K562 (cell line): ENCODE measurements at regions not wholly inside any gene's neighbourhood (a gene's known extent, or its start where the extent isn't known, plus 50 kb on each side); places are given as distances from the start of the nearest gene placed in this dataset.

ENCODE experiments used
- ATAC-seq: fragments of 200-7000 bp; cut with Tn5 transposase; 3 replicates; pipeline ENCODE4 v1.9.1; 2020; ENCODE audit warnings: moderate library complexity
- BruUV-seq: library from RNA; stranded (reverse); fragments of 400-500 nt; replicated peaks from 2 replicates; lab custom pipeline; 2021; lab: Mats Ljungman, UMichigan
- CTCF ChIA-PET: fragments of 300-600 bp; formaldehyde crosslinking; extraction: SDS; loops from one replicate; lab custom pipeline; 2021; ENCODE audit warnings: low intra/inter-chr PET ratio; lab: Yijun Ruan, JAX
- POLR2A ChIA-PET: fragments of 300-600, 350-650 bp; sonication (Branson Sonifier 250); formaldehyde crosslinking; extraction: SDS; loops from one replicate; lab custom pipeline; 2021; ENCODE audit warnings: antibody characterized with exemption, inconsistent platforms; lab: Yijun Ruan, JAX
- DNase-seq, 4 experiments: peaks; one replicate each; pipeline versions ENCODE4 v3.0.0 to v3.0.0-alpha.2; 2011 to 2018; ENCODE audit warnings: low spot score in 3 of 4, mixed read lengths in 3 of 4; ENCODE audit errors: extremely low read depth in 1 of 4
- FAIRE-seq: peaks from 2 replicates; lab custom pipeline; 2011; peaks lifted over from hg19 to GRCh38; lab: Jason Lieb, UNC
- H2AFZ ChIP-seq: 2 replicates; pipeline ENCODE4 v1.6.0; 2011; ENCODE audit warnings: low read depth, low read length, control low read depth, inconsistent platforms
- H3K27ac ChIP-seq: fragments of 200-600 bp; 3 replicates; pipeline ENCODE4 v1.8.0; 2011; ENCODE audit warnings: low read depth, mild to moderate bottlenecking, control low read depth, inconsistent platforms, low read length, moderate library complexity, mixed read lengths; ENCODE audit errors: extremely low read depth
- H3K27me3 ChIP-seq, 2 experiments: fragments of 300-600 bp in 1 of 2; 2 replicates in 1 of 2; 3 replicates in 1 of 2; pipeline versions ENCODE4 v1.6.0 to v1.8.0; 2011; ENCODE audit warnings: inconsistent platforms in 2 of 2, low read length in 2 of 2, mild to moderate bottlenecking in 1 of 2, mixed read lengths in 1 of 2, moderate library complexity in 1 of 2; ENCODE audit not compliant: control insufficient read depth in 2 of 2, insufficient read depth in 2 of 2
- H3K36me3 ChIP-seq: fragments of 300-600 bp; 3 replicates; pipeline ENCODE4 v1.8.0; 2011; ENCODE audit warnings: mild to moderate bottlenecking, low read length, inconsistent platforms; ENCODE audit not compliant: control insufficient read depth, insufficient read depth
- H3K4me1 ChIP-seq, 2 experiments: fragments of 200-600 bp in 1 of 2; replicated peaks in 1 of 2; 2 replicates in 1 of 2; 3 replicates in 1 of 2; pipeline versions ENCODE4 v1.5.1 to v1.8.0; 2011; ENCODE audit warnings: inconsistent platforms in 2 of 2, low read length in 2 of 2, mild to moderate bottlenecking in 1 of 2, mixed read lengths in 1 of 2, moderate library complexity in 1 of 2; ENCODE audit not compliant: control insufficient read depth in 2 of 2, insufficient read depth in 2 of 2
- H3K4me2 ChIP-seq: 2 replicates; pipeline ENCODE4 v1.6.1; 2011; ENCODE audit warnings: low read length, control low read depth, inconsistent platforms, mixed read lengths; ENCODE audit not compliant: insufficient read depth
- H3K4me3 ChIP-seq: fragments of 200-600 bp; sonication (generic), shearing (Covaris generic); 2 replicates; pipeline ENCODE4 v1.5.1; 2016; ENCODE audit warnings: control low read depth, inconsistent platforms
- H3K79me2 ChIP-seq: fragments of 200-600 bp; 3 replicates; pipeline ENCODE4 v1.8.0; 2011; ENCODE audit warnings: low read length, inconsistent platforms; ENCODE audit not compliant: control insufficient read depth, insufficient read depth
- H3K9ac ChIP-seq, 2 experiments: 2 replicates each; pipeline versions ENCODE4 v1.6.0 to v1.6.1; 2011; ENCODE audit warnings: low read depth in 2 of 2, low read length in 2 of 2, control low read depth in 1 of 2, inconsistent platforms in 1 of 2, mild to moderate bottlenecking in 1 of 2, mixed read lengths in 1 of 2; ENCODE audit not compliant: insufficient read depth in 1 of 2
- H3K9me1 ChIP-seq: one replicate; pipeline ENCODE4 v1.6.0; 2011; ENCODE audit warnings: inconsistent platforms, mild to moderate bottlenecking, low read length, moderate library complexity; ENCODE audit not compliant: control insufficient read depth, insufficient read depth
- H3K9me3 ChIP-seq: replicated peaks from 2 replicates; pipeline ENCODE4 v1.5.1; 2011; ENCODE audit warnings: low read depth, low read length, inconsistent platforms; ENCODE audit not compliant: control insufficient read depth, insufficient read depth
- H4K20me1 ChIP-seq: replicated peaks from 2 replicates; pipeline ENCODE4 v1.6.1; 2011; ENCODE audit warnings: low read length, inconsistent platforms, mixed read lengths; ENCODE audit not compliant: control insufficient read depth, insufficient read depth
- E2F4 ChIP-seq: sonication (generic); formaldehyde crosslinking; IDR thresholded peaks from 2 replicates; pipeline ENCODE4 v1.8.0; 2022; ENCODE audit warnings: mild to moderate bottlenecking, low read depth, missing genetic modification reagents
- KAT7 ChIP-seq: sonication (generic); formaldehyde crosslinking; IDR thresholded peaks from 2 replicates; pipeline ENCODE4 v1.8.0; 2022; ENCODE audit warnings: missing genetic modification reagents, mild to moderate bottlenecking, borderline replicate concordance
- KLF13 ChIP-seq: fragments of 450-650 bp; IDR thresholded peaks from 2 replicates; pipeline ENCODE4 v1.6.1; 2016; ENCODE audit warnings: missing genetic modification characterization, low read depth, mild to moderate bottlenecking, missing compliant biosample characterization, moderate library complexity, borderline replicate concordance
- KLF16 ChIP-seq: IDR thresholded peaks from 2 replicates; pipeline ENCODE4 v1.6.1; 2016; ENCODE audit warnings: antibody characterized with exemption
- MITF ChIP-seq: IDR thresholded peaks from 2 replicates; pipeline ENCODE4 v1.6.1; 2014; ENCODE audit warnings: antibody characterized with exemption
- NELFE ChIP-seq: IDR thresholded peaks from 2 replicates; pipeline ENCODE4 v1.6.1; 2011; ENCODE audit warnings: mild to moderate bottlenecking; ENCODE audit not compliant: insufficient read depth, insufficient read length
- PKNOX1 ChIP-seq: fragments of 450-650 bp; IDR thresholded peaks from 2 replicates; pipeline ENCODE4 v1.6.1; 2016
- REST ChIP-seq, 2 experiments: fragments of 450-650 bp; formaldehyde crosslinking in 1 of 2; IDR thresholded peaks; 2 replicates each; pipeline versions ENCODE4 v1.4.0 to v1.6.1; 2014 to 2020; ENCODE audit warnings: mild to moderate bottlenecking in 2 of 2, borderline replicate concordance in 1 of 2, low read depth in 1 of 2
- ZKSCAN1 ChIP-seq: fragments of 150-350 bp; IDR thresholded peaks from 2 replicates; pipeline ENCODE4 v1.6.1; 2016; ENCODE audit warnings: low read depth, low read length
- ZNF41 ChIP-seq: fragments of 250-450 bp; sonication (Bioruptor Pico); conservative IDR thresholded peaks from 2 replicates; pipeline ENCODE4 v1.4.0; 2020; ENCODE audit warnings: mild to moderate bottlenecking
- WGBS: fragments of 100-300 bp; shearing (Covaris generic); methylation state at CpG from one replicate; pipeline ENCODE4 v1.1.6; 2016; ENCODE audit warnings: low coverage, mixed read lengths; ENCODE audit not compliant: insufficient coverage; ENCODE audit errors: missing lambda C conversion rate; 5-methylcytosine and 5-hydroxymethylcytosine counted together
- in situ Hi-C: fragments of 300-500 bp; cut with MboI; formaldehyde crosslinking; loops from 4 replicates; pipeline ENCODE4 v1.15.0; 2018; ENCODE audit warnings: inconsistent platforms, mixed read lengths
- intact Hi-C: fragments of 100-400 bp; cut with micrococcal nuclease; formaldehyde crosslinking; loops from 2 replicates; pipeline ENCODE4 v1.14.2; 2022

GRCh38 chr1:201650623-201650933 is 111.7 kb downstream of the NAV1 start:
- CTCF ChIA-PET = no interaction called here
- Histone ChIP-seq H2AFZ (peak overlapping the region; percentile 79), H3K9ac (peak overlapping the region; percentile 24 to 84; a peak in 2 of 4 replicates), H3K4me3 (peak overlapping the region; percentile 42), H3K9me3 (no peaks in the 10 kb centered on the region), H3K4me2 (peak overlapping the region; percentile 75), H3K36me3 (0 out of 3 replicates have a peak, but pooled peaks cover 2% of the 10 kb centered on the region), H3K27ac (no peak overlapping the region), H3K4me1 (peaks cover 31 to 33% of the 10 kb centered on the region in 2 experiments), H3K9me1 (no peaks in the 10 kb centered on the region), H3K79me2 (peaks cover 37% of the 10 kb centered on the region), H3K27me3 (peaks cover 0 to 10% of the 10 kb centered on the region in 2 experiments; a peak in 1 of 5 replicates), H4K20me1 (peaks cover 8% of the 10 kb centered on the region; the same call in 1 of the 2 replicates)
- in situ Hi-C loops (no loop called here), intact Hi-C loops (no loop called here)
- BruUV-seq = no TSS peak
- FAIRE-seq (no peak), DNase-seq (no peak), ATAC-seq (no peak)
- POLR2A ChIA-PET = interaction anchor here (0.6 to 5.7 kb wide), 6 partner anchors 9 to 458 kb away, joined by 3 to 29 read pairs (median 5); no protein-coding TSS in a partner anchor
- WGBS = 4% methylated on average over 10 of the region's 11 CpGs
- peak; percentile 9; the same call in 1 of the 2 replicates for TF ChIP-seq KLF16
- peak; percentile 94 for TF ChIP-seq REST (IDR thresholded peaks at IDR 0.05; ENCODE audit: borderline replicate concordance)
- no peak for TF ChIP-seq REST (CRISPR knock-in tag; IDR thresholded peaks at IDR 0.05; ENCODE audit: low read depth)
- TF ChIP-seq KLF13 (tag) = no peak
- TF ChIP-seq ZNF41 (CRISPR knock-in tag) = no peak
- peak; percentile 69; the same call in 1 of the 2 replicates for TF ChIP-seq KAT7 (CRISPR knock-in tag)
- TF ChIP-seq ZKSCAN1 = no peak
- peak; percentile 31; the same call in 1 of the 2 replicates for TF ChIP-seq PKNOX1
- no peak for TF ChIP-seq NELFE
- TF ChIP-seq MITF = no peak
- TF ChIP-seq E2F4 (CRISPR knock-in tag) = no peak
